SH-SY5Y (cell line): ENCODE measurements at regions not wholly inside any gene's neighbourhood (a gene's known extent, or its start where the extent isn't known, plus 50 kb on each side); places are given as distances from the start of the nearest gene placed in this dataset.

ENCODE experiments used
- GATA2 ChIP-seq: IDR thresholded peaks from 2 replicates; pipeline ENCODE4 v1.6.1; 2011; ENCODE audit warnings: mild to moderate bottlenecking, low read depth, low read length
- GATA3 ChIP-seq: IDR thresholded peaks from 2 replicates; pipeline ENCODE4 v1.6.1; 2011; ENCODE audit warnings: low read depth, mild to moderate bottlenecking, low read length, moderate library complexity

DNA sequence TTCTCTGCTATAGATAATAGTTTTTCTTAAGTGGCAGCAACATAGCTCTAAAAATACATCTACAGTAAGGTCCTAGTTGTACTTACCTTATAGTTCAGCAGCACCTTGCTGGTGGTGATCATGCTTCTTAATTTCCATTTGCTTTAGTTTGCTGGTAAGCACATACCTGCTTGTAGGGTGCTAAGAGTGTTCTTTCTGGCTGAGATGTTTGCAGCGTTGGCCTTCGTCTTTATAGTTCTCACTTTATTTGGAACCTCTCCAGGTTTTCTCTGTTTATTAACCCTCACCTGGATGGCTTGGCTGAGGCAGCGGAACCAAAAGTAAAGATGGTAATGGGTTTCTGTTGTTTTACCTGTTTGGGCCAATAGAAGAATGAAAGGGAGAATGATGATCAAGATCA lies 123.6 kb upstream of the EFEMP1 start:
- TF ChIP-seq GATA3 (no peak), GATA2 (no peak)
